CD4-positive, alpha-beta memory T cell (primary cell): ENCODE measurements at regions not wholly inside any gene's neighbourhood (a gene's known extent, or its start where the extent isn't known, plus 50 kb on each side); places are given as distances from the start of the nearest gene placed in this dataset.

ENCODE experiments used
- CTCF ChIA-PET: fragments of 350-600 bp; sonication (Branson Sonifier 250); formaldehyde crosslinking; loops from one replicate; lab custom pipeline; 2021; ENCODE audit warnings: inconsistent platforms; ENCODE audit not compliant: partially characterized antibody; lab: Charles Lee
- POLR2A ChIA-PET: fragments of 350-600 bp; sonication (Branson Sonifier 250); formaldehyde crosslinking; loops from one replicate; lab custom pipeline; 2021; ENCODE audit not compliant: partially characterized antibody; lab: Charles Lee
- DNase-seq, 5 donors: peaks; one replicate each; pipeline versions ENCODE4 v3.0.0 to v3.0.0-alpha.2; 2020 to 2022; ENCODE audit warnings: mixed read lengths in 1 of 5
- H3K27ac ChIP-seq: one replicate; pipeline ENCODE4 v1.7.0; 2013; ENCODE audit warnings: low read depth, low read length
- H3K27me3 ChIP-seq: 2 replicates; pipeline ENCODE4 v1.7.0; 2013; ENCODE audit warnings: mild to moderate bottlenecking, low read length, moderate library complexity; ENCODE audit not compliant: insufficient read depth
- H3K36me3 ChIP-seq: 2 replicates; pipeline ENCODE4 v1.7.0; 2013; ENCODE audit warnings: mild to moderate bottlenecking, low read length, moderate library complexity; ENCODE audit not compliant: insufficient read depth
- H3K4me1 ChIP-seq: 2 replicates; pipeline ENCODE4 v1.7.0; 2013; ENCODE audit warnings: mild to moderate bottlenecking, low read length, moderate library complexity; ENCODE audit not compliant: insufficient read depth
- H3K4me3 ChIP-seq, 2 donors: one replicate each; pipeline ENCODE4 v1.7.0; 2013; ENCODE audit warnings: low read length in 2 of 2, mild to moderate bottlenecking in 1 of 2
- H3K9me3 ChIP-seq, 2 donors: one replicate each; pipeline ENCODE4 v1.7.0; 2013; ENCODE audit warnings: low read length in 2 of 2, control low read depth in 1 of 2; ENCODE audit not compliant: control insufficient read depth in 1 of 2
- H3K27ac Mint-ChIP-seq, 7 donors: one replicate each; pipeline ENCODE4 v1.8.0; 2020 to 2021; ENCODE audit warnings: mixed read lengths in 7 of 7, mild to moderate bottlenecking in 6 of 7, inconsistent platforms in 3 of 7, moderate library complexity in 3 of 7
- H3K27me3 Mint-ChIP-seq, 2 donors: one replicate each; pipeline ENCODE4 v1.8.0; 2020 to 2021; ENCODE audit warnings: mixed read lengths in 2 of 2
- H3K36me3 Mint-ChIP-seq, 2 donors: one replicate each; pipeline ENCODE4 v1.8.0; 2020 to 2021; ENCODE audit warnings: mixed read lengths in 2 of 2, inconsistent platforms in 1 of 2, mild to moderate bottlenecking in 1 of 2
- H3K4me1 Mint-ChIP-seq, 4 donors: one replicate each; pipeline ENCODE4 v1.8.0; 2020 to 2021; ENCODE audit warnings: mixed read lengths in 4 of 4, mild to moderate bottlenecking in 1 of 4
- H3K4me3 Mint-ChIP-seq, 8 donors: one replicate each; pipeline ENCODE4 v1.8.0; 2020 to 2021; ENCODE audit warnings: mixed read lengths in 8 of 8, mild to moderate bottlenecking in 7 of 8, moderate library complexity in 6 of 8, inconsistent platforms in 3 of 8
- H3K9me3 Mint-ChIP-seq, 8 donors: one replicate each; pipeline ENCODE4 v1.8.0; 2020 to 2021; ENCODE audit warnings: mixed read lengths in 8 of 8, mild to moderate bottlenecking in 5 of 8, inconsistent platforms in 3 of 8, moderate library complexity in 1 of 8
- intact Hi-C: fragments of 100-400 bp; cut with micrococcal nuclease; formaldehyde crosslinking; loops from one replicate; pipeline ENCODE4 v1.15.1; 2023

GRCh38 chr11:23755076-23755475 lies 741.8 kb upstream of the LUZP2 start:
- Mint-ChIP-seq H3K4me1 (no peaks in the 10 kb centered on the region), H3K36me3 (no peaks in the 10 kb centered on the region), H3K9me3 (peaks cover 0 to 26% (median 8%) of the 10 kb centered on the region in 8 donors), H3K27ac (no peak overlapping the region), H3K27me3 (no peaks in the 10 kb centered on the region), H3K4me3 (no peak overlapping the region)
- DNase-seq = no peak
- POLR2A ChIA-PET = no interaction called here
- CTCF ChIA-PET = no interaction called here
- H3K4me1 ChIP-seq = no peaks in the 10 kb centered on the region
- intact Hi-C loops = no loop called here
- H3K27me3 ChIP-seq = no peaks in the 10 kb centered on the region
- H3K36me3 ChIP-seq = no peaks in the 10 kb centered on the region
- H3K4me3 ChIP-seq = no peak overlapping the region
- no peak overlapping the region for H3K27ac ChIP-seq
- no peaks in the 10 kb centered on the region for H3K9me3 ChIP-seq

GRCh38 chr11:23755769-23756168 lies 741.1 kb upstream of the LUZP2 start:
- no peak for DNase-seq
- Histone ChIP-seq H3K27me3 (no peaks in the 10 kb centered on the region), H3K4me1 (no peaks in the 10 kb centered on the region), H3K9me3 (no peaks in the 10 kb centered on the region), H3K4me3 (no peak overlapping the region), H3K36me3 (no peaks in the 10 kb centered on the region), H3K27ac (no peak overlapping the region)
- ChIA-PET POLR2A (no interaction called here), CTCF (no interaction called here)
- no peaks in the 10 kb centered on the region for H3K4me1 Mint-ChIP-seq
- H3K36me3 Mint-ChIP-seq = no peaks in the 10 kb centered on the region
- intact Hi-C loops = no loop called here
- H3K9me3 Mint-ChIP-seq = peaks cover 2 to 26% (median 8%) of the 10 kb centered on the region in 8 donors
- H3K4me3 Mint-ChIP-seq = no peak overlapping the region
- H3K27me3 Mint-ChIP-seq = no peaks in the 10 kb centered on the region
- H3K27ac Mint-ChIP-seq = no peak overlapping the region

GRCh38 chr11:23759489-23759888 lies 737.4 kb upstream of the LUZP2 start:
- H3K4me3 ChIP-seq = no peak overlapping the region
- Mint-ChIP-seq H3K36me3 (no peaks in the 10 kb centered on the region), H3K27ac (no peak overlapping the region)

GRCh38 chr11:23764286-23764685 lies 732.6 kb upstream of the LUZP2 start:
- Mint-ChIP-seq H3K27ac (no peak overlapping the region), H3K4me3 (no peak overlapping the region), H3K36me3 (no peaks in the 10 kb centered on the region), H3K9me3 (peaks cover 0 to 17% (median 7%) of the 10 kb centered on the region in 8 donors), H3K4me1 (no peaks in the 10 kb centered on the region), H3K27me3 (no peaks in the 10 kb centered on the region)
- Histone ChIP-seq H3K27ac (no peak overlapping the region), H3K36me3 (no peaks in the 10 kb centered on the region), H3K27me3 (no peaks in the 10 kb centered on the region), H3K9me3 (no peaks in the 10 kb centered on the region), H3K4me1 (no peaks in the 10 kb centered on the region), H3K4me3 (no peak overlapping the region)
- ChIA-PET CTCF (no interaction called here), POLR2A (no interaction called here)
- no peak for DNase-seq
- intact Hi-C loops = no loop called here

More at GRCh38 chr11:23759489-23759888, 737.4 kb upstream of the LUZP2 start:
- ChIA-PET CTCF (no interaction called here), POLR2A (no interaction called here)
- Mint-ChIP-seq H3K4me1 (no peaks in the 10 kb centered on the region), H3K27me3 (no peaks in the 10 kb centered on the region), H3K9me3 (peaks cover 2 to 25% (median 9%) of the 10 kb centered on the region in 8 donors), H3K4me3 (no peak overlapping the region)
- no peaks in the 10 kb centered on the region for H3K27me3 ChIP-seq
- H3K4me1 ChIP-seq = no peaks in the 10 kb centered on the region
- no peak for DNase-seq
- no peak overlapping the region for H3K27ac ChIP-seq
- no peaks in the 10 kb centered on the region for H3K36me3 ChIP-seq
- intact Hi-C loops = no loop called here
- no peaks in the 10 kb centered on the region for H3K9me3 ChIP-seq

- Mint-ChIP-seq H3K9me3 (peaks cover 0 to 15% (median 11%) of the 10 kb centered on the region in 8 donors), H3K4me1 (no peaks in the 10 kb centered on the region), H3K4me3 (no peak overlapping the region), H3K27me3 (no peaks in the 10 kb centered on the region), H3K36me3 (no peaks in the 10 kb centered on the region), H3K27ac (no peak overlapping the region)
- H3K4me3 ChIP-seq = no peak overlapping the region
- no peaks in the 10 kb centered on the region for H3K27me3 ChIP-seq
- no peak overlapping the region for H3K27ac ChIP-seq
- no peaks in the 10 kb centered on the region for H3K36me3 ChIP-seq
- DNase-seq = no peak
- POLR2A ChIA-PET = no interaction called here
- H3K9me3 ChIP-seq = no peaks in the 10 kb centered on the region
- no peaks in the 10 kb centered on the region for H3K4me1 ChIP-seq
- intact Hi-C loops = no loop called here
- CTCF ChIA-PET = no interaction called here
Observed at GRCh38 chr11:23765682-23766252, 731.1 kb upstream of the LUZP2 start.

GRCh38 chr11:23767576-23767975 lies 729.3 kb upstream of the LUZP2 start:
- ChIA-PET POLR2A (no interaction called here), CTCF (no interaction called here)
- no peak overlapping the region for H3K4me3 ChIP-seq
- Mint-ChIP-seq H3K9me3 (peaks cover 0 to 16% (median 12%) of the 10 kb centered on the region in 8 donors), H3K4me3 (no peak overlapping the region), H3K36me3 (no peaks in the 10 kb centered on the region), H3K27ac (no peak overlapping the region), H3K27me3 (no peaks in the 10 kb centered on the region), H3K4me1 (no peaks in the 10 kb centered on the region)
- no peaks in the 10 kb centered on the region for H3K36me3 ChIP-seq
- intact Hi-C loops = no loop called here
- no peak for DNase-seq
- no peak overlapping the region for H3K27ac ChIP-seq
- no peaks in the 10 kb centered on the region for H3K9me3 ChIP-seq
- H3K4me1 ChIP-seq = no peaks in the 10 kb centered on the region
- no peaks in the 10 kb centered on the region for H3K27me3 ChIP-seq

- Mint-ChIP-seq H3K4me3 (no peak overlapping the region), H3K27me3 (no peaks in the 10 kb centered on the region), H3K27ac (no peak overlapping the region), H3K36me3 (no peaks in the 10 kb centered on the region), H3K4me1 (no peaks in the 10 kb centered on the region), H3K9me3 (peaks cover 0 to 16% (median 11%) of the 10 kb centered on the region in 8 donors)
- no peak for DNase-seq
- Histone ChIP-seq H3K4me3 (no peak overlapping the region), H3K27ac (no peak overlapping the region), H3K4me1 (no peaks in the 10 kb centered on the region), H3K36me3 (no peaks in the 10 kb centered on the region), H3K9me3 (no peaks in the 10 kb centered on the region), H3K27me3 (no peaks in the 10 kb centered on the region)
- CTCF ChIA-PET = no interaction called here
- POLR2A ChIA-PET = no interaction called here
- intact Hi-C loops = no loop called here
Observed at GRCh38 chr11:23769214-23769613, 727.6 kb upstream of the LUZP2 start.
